GM12878 (cell line): ENCODE measurements at regions not wholly inside any gene's neighbourhood (a gene's known extent, or its start where the extent isn't known, plus 50 kb on each side); places are given as distances from the start of the nearest gene placed in this dataset.

Source experiments
- ATAC-seq: fragments of 200-7000 bp; cut with Tn5 transposase; 3 replicates; pipeline ENCODE4 v1.9.1; 2020; ENCODE audit warnings: mild to moderate bottlenecking, moderate library complexity
- BruUV-seq: library from RNA; stranded (reverse); fragments of 400-500 nt; replicated peaks from 2 replicates; lab custom pipeline; 2021; lab: Mats Ljungman, UMichigan
- CTCF ChIA-PET: fragments of 300-600 bp; sonication (Branson Sonifier 250); formaldehyde crosslinking; extraction: SDS; loops from one replicate; lab custom pipeline; 2021; ENCODE audit warnings: inconsistent platforms; lab: Yijun Ruan, JAX
- POLR2A ChIA-PET: fragments of 350-600 bp; formaldehyde crosslinking; extraction: SDS; loops from one replicate; lab custom pipeline; 2021; ENCODE audit warnings: inconsistent platforms; lab: Charles Lee
- RAD21 ChIA-PET: fragments of 300-600 bp; sonication (Branson Sonifier 250); formaldehyde crosslinking; loops from one replicate; lab custom pipeline; 2023; ENCODE audit warnings: antibody characterized with exemption; ENCODE audit not compliant: unreplicated experiment; lab: Charles Lee
- SMC1A ChIA-PET: fragments of 300-600 bp; sonication (Branson Sonifier 250); formaldehyde crosslinking; loops from one replicate; lab custom pipeline; 2023; ENCODE audit not compliant: unreplicated experiment, uncharacterized antibody; lab: Charles Lee
- DNase-seq: peaks from one replicate; pipeline ENCODE4 v3.0.0-alpha.2; 2011; ENCODE audit warnings: low read depth, low spot score
- FAIRE-seq: peaks from 3 replicates; lab custom pipeline; 2011; peaks lifted over from hg19 to GRCh38; lab: Jason Lieb, UNC
- H2AFZ ChIP-seq: 2 replicates; pipeline ENCODE4 v1.6.0; 2011; ENCODE audit warnings: low read depth, low read length, control low read depth; ENCODE audit not compliant: control insufficient read depth
- H3K27ac ChIP-seq: 2 replicates; pipeline ENCODE4 v1.5.1; 2011; ENCODE audit warnings: control low read depth; ENCODE audit not compliant: control insufficient read depth, insufficient read depth
- H3K27me3 ChIP-seq, 2 experiments: replicated peaks in 1 of 2; 2 replicates each; pipeline versions ENCODE4 v1.6.0 to v1.6.1; 2011; ENCODE audit warnings: low read length in 1 of 2; ENCODE audit not compliant: control insufficient read depth in 2 of 2, insufficient read depth in 2 of 2
- H3K36me3 ChIP-seq, 2 experiments: 2 replicates each; pipeline ENCODE4 v1.5.1; 2011; ENCODE audit warnings: low read length in 1 of 2; ENCODE audit not compliant: control insufficient read depth in 2 of 2, insufficient read depth in 2 of 2
- H3K4me1 ChIP-seq: 2 replicates; pipeline ENCODE4 v1.6.1; 2011; ENCODE audit warnings: mild to moderate bottlenecking, low read length, moderate library complexity, mixed read lengths; ENCODE audit not compliant: control insufficient read depth, insufficient read depth
- H3K4me2 ChIP-seq: 2 replicates; pipeline ENCODE4 v1.6.0; 2011; ENCODE audit warnings: control low read depth; ENCODE audit not compliant: control insufficient read depth, insufficient read depth
- H3K4me3 ChIP-seq: fragments of 200-600 bp; sonication (generic); 2 replicates; pipeline ENCODE4 v1.5.1; 2016
- H3K79me2 ChIP-seq: 2 replicates; pipeline ENCODE4 v1.6.0; 2011; ENCODE audit warnings: low read length; ENCODE audit not compliant: control insufficient read depth, insufficient read depth
- H3K9ac ChIP-seq: 2 replicates; pipeline ENCODE4 v1.8.0; 2011; ENCODE audit warnings: low read length, control low read depth, mixed read lengths; ENCODE audit not compliant: control insufficient read depth, insufficient read depth
- H3K9me3 ChIP-seq: replicated peaks from 3 replicates; pipeline ENCODE4 v1.5.1; 2011; ENCODE audit warnings: mild to moderate bottlenecking, low read length; ENCODE audit not compliant: control insufficient read depth, insufficient read depth
- H4K20me1 ChIP-seq: 2 replicates; pipeline ENCODE4 v1.6.0; 2011; ENCODE audit not compliant: control insufficient read depth, insufficient read depth
- DPF2 ChIP-seq: fragments of 450-650 bp; IDR thresholded peaks from 2 replicates; pipeline ENCODE4 v1.6.1; 2017; ENCODE audit warnings: mild to moderate bottlenecking
- SMARCA5 ChIP-seq: fragments of 450-650 bp; IDR thresholded peaks from 2 replicates; pipeline ENCODE4 v1.6.1; 2017; ENCODE audit warnings: mild to moderate bottlenecking
- YBX1 ChIP-seq: fragments of 450-650 bp; IDR thresholded peaks from 2 replicates; pipeline ENCODE4 v1.6.1; 2016; ENCODE audit warnings: antibody characterized with exemption
- ZNF217 ChIP-seq: fragments of 450-650 bp; IDR thresholded peaks from 2 replicates; pipeline ENCODE4 v1.6.1; 2017; ENCODE audit warnings: antibody characterized with exemption, mild to moderate bottlenecking
- WGBS: methylation state at CpG from one replicate; pipeline ENCODE4 v1.1.6; 2016; ENCODE audit warnings: low lambda C conversion rate; ENCODE audit not compliant: insufficient replicate concordance, insufficient coverage; ENCODE audit errors: missing lambda C conversion rate; 5-methylcytosine and 5-hydroxymethylcytosine counted together
- in situ Hi-C: fragments of 300-500 bp; cut with MboI; formaldehyde crosslinking; loops from 9 replicates; pipeline ENCODE4 v1.14.3; 2018; ENCODE audit warnings: mixed read lengths
- intact Hi-C: fragments of 100-400 bp; cut with micrococcal nuclease; formaldehyde crosslinking; loops from one replicate; pipeline ENCODE4 v1.14.2; 2022; ENCODE audit not compliant: unreplicated experiment
- TF ChIP-seq, protein P1 (sequence below): fragments of 450-650 bp; IDR thresholded peaks from 2 replicates; pipeline ENCODE4 v1.6.1; 2016; ENCODE audit warnings: mild to moderate bottlenecking

DNA sequence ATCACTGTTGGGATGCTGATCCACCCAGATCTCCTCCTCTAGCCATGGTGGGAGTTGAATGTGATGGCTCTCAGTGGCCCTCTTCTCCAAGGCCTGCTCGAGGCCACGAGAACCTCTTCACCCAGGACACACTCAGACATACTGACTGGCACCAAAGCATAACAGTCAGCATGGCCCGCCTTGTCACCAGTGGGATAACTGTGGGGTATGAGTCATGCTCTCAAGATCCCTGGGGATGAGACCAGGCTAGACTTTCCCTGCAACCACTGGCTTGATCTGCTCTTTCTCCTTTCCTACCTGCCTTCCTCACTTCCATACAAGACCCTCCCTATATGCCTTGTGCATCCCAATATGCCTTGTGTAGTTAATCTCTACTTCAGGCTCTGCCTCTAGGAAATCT is 66.8 kb downstream of the RIN2 start:
- ChIA-PET CTCF (interaction anchor here (0.9 to 8.2 kb wide), 3 partner anchors 28 to 62 kb away, joined by 3 to 89 read pairs (median 3); no protein-coding TSS in a partner anchor), POLR2A (no interaction called here), SMC1A (interaction anchor here (1.3 to 5.5 kb wide), 4 partner anchors 10 to 93 kb away, joined by 3 to 50 read pairs (median 23); no protein-coding TSS in a partner anchor)
- H3K36me3 ChIP-seq, result no peaks in the 10 kb centered on the region
- no peak overlapping the region for H3K27ac ChIP-seq
- H3K27me3 ChIP-seq, result no peaks in the 10 kb centered on the region
- no peak overlapping the region for H2AFZ ChIP-seq
- DNase-seq (no peak), FAIRE-seq (no peak), ATAC-seq (no peak)
- BruUV-seq, result no TSS peak
- in situ Hi-C loops, result no loop called here
- H3K4me3 ChIP-seq, result no peak overlapping the region
- H3K4me2 ChIP-seq, result no peak overlapping the region
- H3K9me3 ChIP-seq, result no peaks in the 10 kb centered on the region
- intact Hi-C loops, result loop anchor here (5.0 to 10.0 kb wide), 2 partner anchors 38 to 630 kb away; no protein-coding TSS in a partner anchor
- TF ChIP-seq, protein P1, sequence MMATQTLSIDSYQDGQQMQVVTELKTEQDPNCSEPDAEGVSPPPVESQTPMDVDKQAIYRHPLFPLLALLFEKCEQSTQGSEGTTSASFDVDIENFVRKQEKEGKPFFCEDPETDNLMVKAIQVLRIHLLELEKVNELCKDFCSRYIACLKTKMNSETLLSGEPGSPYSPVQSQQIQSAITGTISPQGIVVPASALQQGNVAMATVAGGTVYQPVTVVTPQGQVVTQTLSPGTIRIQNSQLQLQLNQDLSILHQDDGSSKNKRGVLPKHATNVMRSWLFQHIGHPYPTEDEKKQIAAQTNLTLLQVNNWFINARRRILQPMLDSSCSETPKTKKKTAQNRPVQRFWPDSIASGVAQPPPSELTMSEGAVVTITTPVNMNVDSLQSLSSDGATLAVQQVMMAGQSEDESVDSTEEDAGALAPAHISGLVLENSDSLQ, result no peak
- TF ChIP-seq DPF2 (no peak), YBX1 (no peak), SMARCA5 (no peak), ZNF217 (no peak)
- TF ChIP-seq, all 136 proteins: peak for 0
- no peaks in the 10 kb centered on the region for H4K20me1 ChIP-seq
- H3K79me2 ChIP-seq, result no peaks in the 10 kb centered on the region
- no peak overlapping the region for H3K9ac ChIP-seq
- peaks cover 17% of the 10 kb centered on the region for H3K4me1 ChIP-seq
- WGBS, result 28% methylated on average over 3 of the region's 3 CpGs
- RAD21 ChIA-PET, result interaction anchor here (1.4 kb wide), 1 partner anchor 10 kb away, joined by 4 read pairs; no protein-coding TSS in a partner anchor
